ENCODE measurements at regions not wholly inside any gene's neighbourhood (a gene's known extent, or its start where the extent isn't known, plus 50 kb on each side); places are given as distances from the start of the nearest gene placed in this dataset.

DNA sequence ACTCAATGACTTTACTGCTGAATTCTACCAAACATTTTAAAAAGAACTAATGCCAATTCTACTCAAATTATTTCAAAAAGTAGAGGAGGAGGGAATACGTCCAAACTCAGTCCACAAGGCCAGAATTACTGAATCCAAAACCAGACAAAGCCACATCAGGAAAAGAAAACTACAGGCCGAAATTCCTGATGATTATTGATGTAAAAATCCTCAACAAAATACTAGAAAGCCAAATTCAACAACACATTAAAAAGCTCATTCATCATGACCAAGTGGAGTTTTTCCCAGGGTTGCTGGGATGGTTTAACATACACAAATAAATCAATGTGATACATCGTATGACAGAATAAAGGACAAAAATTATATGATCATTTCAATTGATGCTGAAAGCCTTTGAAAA is 103.9 kb upstream of the UBE2E3 start:
- no peak for TF ChIP-seq EZH2phosphoT487 (IDR thresholded peaks at IDR 0.05; ENCODE audit: insufficient read depth, low read depth)
- TF ChIP-seq EZH2 (IDR thresholded peaks at IDR 0.05; ENCODE audit: insufficient read depth, poor library complexity, severe bottlenecking): no peak
